Omental fat pad (tissue), 3 donors: ENCODE measurements at regions not wholly inside any gene's neighbourhood (a gene's known extent, or its start where the extent isn't known, plus 50 kb on each side); places are given as distances from the start of the nearest gene placed in this dataset.

ENCODE experiments used
- ATAC-seq: fragments of 150-250 bp; one replicate; pipeline ENCODE4 v1.9.1; 2016; ENCODE audit warnings: mild to moderate bottlenecking, moderate library complexity; ENCODE audit not compliant: low FRiP score
- DNase-seq: peaks from one replicate; pipeline ENCODE4 v3.0.0-alpha.2; 2019; ENCODE audit warnings: low spot score
- CTCF ChIP-seq, 3 donors: fragments of 450-650 bp; IDR thresholded peaks; one replicate each; pipeline ENCODE4 v1.5.1; 2016 to 2017; ENCODE audit warnings: antibody characterized with exemption in 3 of 3, mild to moderate bottlenecking in 3 of 3, moderate library complexity in 2 of 3

- no peak for ATAC-seq
- no peak for TF ChIP-seq CTCF (IDR thresholded peaks at IDR 0.05)
- no peak for DNase-seq
Observed at GRCh38 chr1:8255712-8256111, 62.2 kb upstream of the SLC45A1 start.

- no peak for TF ChIP-seq CTCF (IDR thresholded peaks at IDR 0.05)
- ATAC-seq (no peak), DNase-seq (no peak)
Observed at GRCh38 chr1:8252266-8252951, 65.5 kb upstream of the SLC45A1 start.

- DNase-seq: no peak
- TF ChIP-seq CTCF (IDR thresholded peaks at IDR 0.05): no peak
- peak; percentile 29 for ATAC-seq
Observed at GRCh38 chr1:8251635-8252034, 66.3 kb upstream of the SLC45A1 start.

GRCh38 chr1:8249838-8250237 lies 68.1 kb upstream of the SLC45A1 start:
- TF ChIP-seq CTCF (IDR thresholded peaks at IDR 0.05): no peak
- DNase-seq (no peak), ATAC-seq (no peak)

GRCh38 chr1:8247811-8248436 lies 70.0 kb upstream of the SLC45A1 start:
- TF ChIP-seq CTCF (IDR thresholded peaks at IDR 0.05): no peak
- DNase-seq (no peak), ATAC-seq (no peak)

GRCh38 chr1:8244304-8244703 lies 73.6 kb upstream of the SLC45A1 start:
- DNase-seq (no peak), ATAC-seq (no peak)
- no peak for TF ChIP-seq CTCF (IDR thresholded peaks at IDR 0.05)

GRCh38 chr1:8242498-8242897 lies 75.4 kb upstream of the SLC45A1 start:
- DNase-seq (no peak), ATAC-seq (no peak)
- no peak for TF ChIP-seq CTCF (IDR thresholded peaks at IDR 0.05)
